Stimulated activated CD4-positive, alpha-beta T cell treated with anti-CD3 and anti-CD28 coated beads, Interleukin-2, amount 100 ng/mL, for 48 hours (primary cell): ENCODE measurements at regions not wholly inside any gene's neighbourhood (a gene's known extent, or its start where the extent isn't known, plus 50 kb on each side); places are given as distances from the start of the nearest gene placed in this dataset.
"Not testable (repeated sequence)": the region's sequence is repeated elsewhere in the genome, so short reads cannot be mapped to it uniquely, and the experiment has no call there.

Experiments used
- DNase-seq, 2 donors: peaks; one replicate each; pipeline ENCODE4 v3.0.0-alpha.2; 2020

GRCh38 chr6:4653141-4653540 lies 123.1 kb upstream of the CDYL start:
- DNase-seq: no peak

- DNase-seq: no peak
Measured at GRCh38 chr6:4651831-4652467, 124.3 kb upstream of the CDYL start.

GRCh38 chr6:4649728-4650127 lies 126.5 kb upstream of the CDYL start:
- DNase-seq: no peak

DNA sequence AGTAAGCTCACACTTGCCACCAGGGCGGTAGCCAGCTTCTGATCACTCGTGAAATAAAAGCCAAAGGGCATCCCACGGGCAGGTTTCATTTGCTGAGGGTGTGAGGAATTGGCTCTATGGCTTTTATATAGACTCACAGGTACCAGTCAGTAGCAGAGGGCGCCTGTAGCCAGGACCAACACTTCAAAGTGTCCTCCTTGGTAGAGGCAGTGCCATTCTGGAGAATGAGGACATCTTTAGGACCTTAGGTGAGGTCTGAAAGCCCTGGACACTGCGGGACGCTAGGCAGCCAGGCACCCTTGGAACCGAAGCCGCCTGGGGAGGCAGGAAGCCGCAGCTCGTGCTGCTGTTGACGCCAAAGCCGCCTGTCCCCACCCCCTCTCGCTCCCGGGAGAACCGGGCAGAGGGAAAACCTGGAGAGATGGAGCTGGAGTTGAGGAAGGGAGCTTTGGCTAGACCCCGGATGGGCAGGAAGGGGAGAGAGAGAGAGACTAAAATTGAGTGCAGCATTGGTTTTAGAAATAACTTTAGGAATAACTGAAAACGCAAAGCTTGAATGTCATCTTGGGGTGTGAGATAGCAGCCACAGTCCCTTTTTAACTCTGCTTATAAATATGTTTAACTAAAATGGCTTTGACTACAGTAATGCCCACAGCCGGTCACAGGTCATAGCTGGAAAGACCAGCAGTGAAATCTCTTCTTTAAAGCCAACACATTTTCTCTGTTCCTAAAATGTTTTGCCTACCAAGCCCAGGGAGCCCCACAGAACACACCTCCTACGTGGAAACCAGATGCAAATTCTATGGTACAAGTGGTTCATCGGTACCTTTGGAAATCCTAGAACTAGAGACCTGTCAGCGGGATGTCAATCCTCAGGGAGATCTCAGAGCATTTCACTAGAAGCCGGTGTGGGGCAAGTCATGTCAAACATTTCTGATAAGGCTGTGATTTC lies 128.5 kb upstream of the CDYL start:
- DNase-seq: peak in 1 of 2 donors; percentile 13

GRCh38 chr6:4645713-4646360 lies 130.4 kb upstream of the CDYL start:
- DNase-seq: no peak

DNA sequence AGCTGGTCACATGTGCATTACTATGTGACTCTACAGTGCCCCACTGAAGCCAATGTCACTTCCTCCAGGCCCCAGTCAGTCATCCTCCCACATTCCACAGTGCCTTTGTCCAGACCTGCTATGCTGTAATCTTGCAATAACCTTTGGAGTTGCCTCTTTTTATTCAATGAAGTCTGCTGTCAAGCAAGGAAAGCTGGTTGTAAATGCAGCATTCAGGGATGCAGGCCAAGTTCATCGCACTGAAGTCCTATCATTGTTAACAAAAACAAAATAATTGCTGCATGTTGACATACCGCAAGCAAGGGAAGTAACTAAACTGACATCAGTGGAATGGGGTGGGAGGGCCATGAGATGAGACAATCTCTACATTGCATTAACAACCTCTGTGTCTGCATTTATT lies 131.2 kb upstream of the CDYL start:
- no peak for DNase-seq

DNA sequence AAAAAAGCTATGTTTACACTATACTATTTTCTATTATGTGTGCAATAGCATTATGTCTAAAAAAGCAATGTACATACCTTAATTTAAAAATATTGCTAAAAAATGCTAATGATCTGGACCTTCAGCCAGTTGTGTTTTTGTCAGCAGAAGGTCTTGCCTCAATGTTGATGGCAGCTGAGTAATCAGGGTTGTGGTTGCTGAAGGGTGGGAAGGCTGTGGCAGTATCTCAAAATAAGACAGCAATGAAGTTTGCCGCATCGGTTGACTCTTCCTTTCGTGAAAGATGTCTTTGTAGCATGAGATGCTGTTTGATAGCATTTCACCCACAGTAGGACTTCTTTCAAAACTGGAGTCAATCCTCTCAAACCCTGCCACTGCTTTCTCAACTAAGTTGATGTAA lies 134.7 kb upstream of the CDYL start:
- no peak for DNase-seq

DNA sequence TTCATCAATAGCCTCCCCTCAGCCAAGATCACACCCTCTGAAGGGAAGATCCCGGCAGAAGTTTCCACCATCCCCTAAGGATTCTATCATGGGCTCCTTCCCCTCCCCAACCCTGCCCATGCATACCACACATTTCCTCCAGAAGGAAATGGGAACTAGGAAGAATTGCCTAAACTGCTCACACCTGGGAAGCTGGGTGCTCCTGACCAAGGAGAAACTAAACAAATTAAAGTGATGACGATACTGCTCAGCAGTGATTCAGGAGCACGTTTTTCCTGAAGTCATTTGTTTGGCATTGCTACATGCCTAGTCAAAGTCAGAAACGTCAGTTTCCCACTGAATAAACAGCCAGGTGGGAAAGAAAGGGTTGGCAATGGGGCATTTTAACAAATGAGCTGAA lies 136.1 kb upstream of the CDYL start:
- DNase-seq: no peak

GRCh38 chr6:4638641-4639040 lies 137.6 kb upstream of the CDYL start:
- DNase-seq: no peak

DNA sequence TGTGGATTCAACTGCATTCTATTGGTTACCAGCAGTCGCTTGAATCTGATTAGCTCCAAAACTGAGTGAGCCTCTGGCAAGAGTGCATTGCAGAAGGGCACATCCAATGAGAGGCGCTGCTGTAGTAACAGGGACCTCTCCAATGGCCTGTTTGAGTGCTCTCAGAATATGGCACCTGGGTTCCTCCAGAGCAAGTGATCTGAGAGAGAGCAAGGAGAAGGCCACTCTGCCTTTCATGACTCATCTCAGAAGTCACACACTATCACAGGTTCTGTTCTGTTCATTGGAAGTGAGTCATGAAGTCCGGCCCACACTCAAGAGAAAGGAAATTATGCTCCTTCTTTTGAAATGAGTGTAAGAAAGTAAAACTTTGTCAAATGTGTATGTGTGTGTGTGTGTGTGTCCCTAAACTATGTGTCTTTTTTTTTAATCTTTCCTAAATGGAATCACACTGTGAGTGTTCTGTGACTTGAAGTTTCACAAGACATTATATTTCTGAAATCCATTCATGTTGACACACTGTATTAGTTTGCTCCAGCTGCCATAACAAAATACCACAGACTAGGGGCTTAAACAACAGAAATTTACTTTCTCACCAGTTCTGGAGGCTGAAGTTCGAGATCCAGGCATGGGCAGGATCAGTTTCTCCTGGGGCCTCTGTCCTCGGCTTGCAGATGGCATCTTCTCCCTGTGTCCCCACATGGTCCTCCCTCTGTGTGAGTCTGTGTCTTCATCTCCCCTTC lies 138.3 kb upstream of the CDYL start:
- DNase-seq: peak; percentile 17 to 29

DNA sequence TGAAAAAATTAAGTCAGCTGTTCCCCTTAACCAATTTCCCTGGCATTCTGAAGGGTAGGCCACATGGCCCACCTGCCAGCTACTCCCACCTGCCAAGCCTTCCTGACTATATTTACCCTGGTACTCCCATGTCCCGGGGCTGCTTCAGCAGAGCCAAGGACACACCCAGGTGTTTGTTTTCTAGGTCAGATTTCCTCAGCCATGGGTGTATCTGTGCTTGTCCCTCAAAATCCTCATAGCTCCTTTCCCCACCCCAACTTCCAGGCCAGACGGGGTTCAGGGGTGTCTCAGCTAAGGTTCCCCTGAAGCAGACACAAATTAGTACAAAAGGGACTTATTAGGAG lies 139.4 kb upstream of the CDYL start:
- DNase-seq: no peak

DNA sequence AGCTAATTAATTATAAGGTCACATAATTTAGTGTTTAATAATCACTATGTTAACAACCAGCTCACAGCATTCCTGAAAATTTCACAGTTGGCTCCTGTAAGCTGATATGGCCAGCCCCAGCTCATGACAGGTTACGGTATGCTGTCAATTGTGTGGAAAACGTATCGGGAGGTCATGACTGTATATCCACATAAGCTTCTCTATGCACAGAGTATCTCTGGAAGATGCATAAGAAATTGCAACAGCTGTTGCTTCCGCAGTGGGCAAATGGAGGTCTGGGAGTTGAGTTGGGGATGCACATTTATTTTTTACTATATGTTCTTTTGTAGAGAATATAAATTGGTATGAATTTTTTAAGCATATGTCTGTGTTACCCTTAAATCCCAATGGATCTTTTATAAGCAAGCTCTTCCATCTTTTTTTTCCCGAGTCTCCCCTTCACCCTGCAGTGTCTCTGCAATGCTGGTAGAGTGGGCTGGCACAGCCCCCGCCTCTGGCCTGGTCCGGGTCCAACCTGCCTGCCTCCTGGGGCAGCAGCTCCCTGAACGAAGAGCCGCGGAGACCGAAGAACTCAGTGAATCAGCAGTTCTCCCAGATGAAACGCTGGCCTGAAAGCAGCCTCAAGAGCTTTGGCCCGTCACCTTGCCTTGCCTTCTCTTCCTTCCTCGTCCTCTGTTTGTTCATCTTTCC lies 139.9 kb upstream of the CDYL start:
- DNase-seq: no peak

GRCh38 chr6:4635666-4636065 lies 140.5 kb upstream of the CDYL start:
- DNase-seq: no peak

GRCh38 chr6:4632421-4632820 lies 143.8 kb upstream of the CDYL start:
- no peak for DNase-seq

- DNase-seq: not testable (repeated sequence)
Measured at GRCh38 chr6:4629789-4630188, 146.4 kb upstream of the CDYL start.

DNA sequence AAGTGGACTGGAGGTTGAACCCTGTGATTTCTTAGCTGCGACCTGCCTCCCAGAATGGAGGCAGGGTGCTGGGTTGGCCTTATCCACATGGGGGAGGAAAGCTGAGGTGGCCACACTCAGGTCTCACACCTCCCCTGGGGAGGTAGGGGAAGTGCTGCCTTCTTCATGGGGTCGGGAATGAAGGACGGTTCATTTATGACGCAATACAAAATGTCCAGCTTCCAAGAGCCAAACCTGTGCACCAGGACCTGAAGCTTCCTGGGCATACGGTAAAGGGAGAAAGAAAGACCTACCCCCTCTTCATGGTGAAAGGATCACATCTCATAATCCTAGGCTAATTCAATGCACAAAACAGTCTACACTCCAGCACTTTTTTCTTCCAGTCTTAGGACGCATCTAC lies 150.6 kb upstream of the CDYL start:
- DNase-seq: no peak

- no peak for DNase-seq
Measured at GRCh38 chr6:4624726-4625125, 151.5 kb upstream of the CDYL start.

GRCh38 chr6:4620284-4621151 lies 155.7 kb upstream of the CDYL start:
- no peak for DNase-seq

GRCh38 chr6:4616311-4616710 lies 159.9 kb upstream of the CDYL start:
- DNase-seq: no peak

DNA sequence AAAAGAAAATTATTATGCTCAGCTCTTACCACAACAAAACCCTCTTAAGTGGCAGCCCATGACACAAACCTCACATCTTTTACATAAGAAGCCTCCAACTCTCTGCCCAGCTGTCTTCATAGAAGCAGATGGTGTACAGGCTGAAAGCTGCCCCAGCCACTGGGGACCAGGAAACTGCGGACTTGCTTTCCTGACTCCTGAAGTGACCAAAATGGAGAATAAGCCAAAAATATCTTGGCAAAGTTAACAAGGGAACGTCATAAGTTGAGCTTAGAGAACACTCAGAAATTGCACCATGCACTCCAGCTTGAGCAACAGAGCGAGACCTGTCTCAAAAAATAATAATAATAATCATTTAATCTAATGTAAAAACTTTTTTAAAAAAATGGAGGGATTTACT lies 160.3 kb upstream of the CDYL start:
- DNase-seq: no peak

DNA sequence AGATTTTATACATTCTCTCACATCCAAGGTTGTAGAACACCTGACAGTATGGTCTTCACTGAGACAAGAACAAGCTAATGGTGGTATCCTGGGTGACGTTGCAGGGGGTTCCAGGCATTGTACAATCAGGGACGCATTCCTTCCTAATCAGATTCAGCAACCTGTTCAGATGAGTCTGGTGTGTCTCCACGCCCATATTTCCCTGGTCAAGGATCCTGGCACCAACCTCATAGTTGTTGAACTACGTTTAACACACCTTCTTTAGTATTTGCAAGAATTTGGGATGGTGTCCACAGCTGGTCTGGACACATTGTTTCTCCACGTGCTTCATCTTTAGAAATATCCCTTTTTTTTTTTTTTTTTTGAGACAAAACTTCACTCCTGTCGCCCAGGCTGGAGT lies 161.0 kb upstream of the CDYL start:
- DNase-seq: no peak

- no peak for DNase-seq
Measured at GRCh38 chr6:4614637-4615036, 161.6 kb upstream of the CDYL start.
